ENCODE measurements at regions not wholly inside any gene's neighbourhood (a gene's known extent, or its start where the extent isn't known, plus 50 kb on each side); places are given as distances from the start of the nearest gene placed in this dataset.

DNA sequence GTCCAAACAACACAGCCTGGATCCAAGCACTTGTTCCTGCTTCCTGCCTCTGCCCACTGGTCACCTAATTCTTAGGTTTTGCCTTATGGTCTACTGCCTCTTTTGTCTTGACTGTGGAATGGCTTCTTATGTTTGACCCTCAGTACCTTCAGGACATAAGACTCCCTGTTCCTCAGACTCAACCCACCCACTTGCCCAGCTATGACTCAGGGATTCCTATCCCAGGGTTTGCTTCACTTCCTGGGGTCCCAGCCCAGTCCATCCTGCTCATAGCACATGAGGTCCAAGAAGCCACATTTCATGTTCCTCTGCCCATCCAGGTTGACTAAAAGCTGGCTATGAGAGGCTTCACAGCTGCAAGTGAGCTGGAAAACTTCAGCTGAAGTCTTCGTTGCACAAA lies 320.9 kb upstream of the CDH5 start:
- H3K4me1 ChIP-seq (ENCODE audit: control insufficient read depth, insufficient read depth, low read length), result no peaks in the 10 kb centered on the region

DNA sequence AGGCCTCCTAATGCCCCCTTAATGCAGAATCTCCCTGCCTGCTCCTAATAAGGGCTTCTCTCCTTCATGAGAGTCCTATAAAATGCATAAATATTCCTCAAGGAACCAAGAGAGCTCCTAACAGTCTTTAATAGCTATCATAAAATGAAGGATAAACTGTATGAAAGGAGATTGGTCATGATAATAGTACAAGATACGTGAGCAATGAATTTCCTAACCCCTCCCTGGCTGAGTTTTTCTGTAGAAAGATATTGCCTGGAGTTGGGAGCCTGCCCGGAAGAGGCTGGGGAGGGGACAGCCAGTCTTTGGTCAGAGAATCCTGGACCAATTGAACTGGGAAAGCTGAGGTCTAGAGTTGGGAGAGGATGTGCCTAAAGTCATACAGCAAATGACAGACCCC lies 321.9 kb upstream of the CDH5 start:
- H3K27ac ChIP-seq (ENCODE audit: low read depth, low read length), result no peak overlapping the region
- no peaks in the 10 kb centered on the region for H3K27me3 ChIP-seq (ENCODE audit: control insufficient read depth, insufficient read depth, low read length)
- H3K4me3 ChIP-seq (ENCODE audit: low read depth, low read length), result no peak overlapping the region
- no peak overlapping the region for H3K9ac ChIP-seq (ENCODE audit: low read depth, low read length)
- no peaks in the 10 kb centered on the region for H3K9me3 ChIP-seq (ENCODE audit: control insufficient read depth, insufficient read depth, low read length)
- no peaks in the 10 kb centered on the region for H3K36me3 ChIP-seq (ENCODE audit: control insufficient read depth, insufficient read depth, low read length)
- H3K4me1 ChIP-seq (ENCODE audit: control insufficient read depth, insufficient read depth, low read length), result no peaks in the 10 kb centered on the region

More for the DNA sequence above, 320.9 kb upstream of the CDH5 start:
- Histone ChIP-seq H3K4me3 (ENCODE audit: low read depth, low read length) (no peak overlapping the region), H3K27me3 (ENCODE audit: control insufficient read depth, insufficient read depth, low read length) (no peaks in the 10 kb centered on the region), H3K36me3 (ENCODE audit: control insufficient read depth, insufficient read depth, low read length) (no peaks in the 10 kb centered on the region), H3K27ac (ENCODE audit: low read depth, low read length) (no peak overlapping the region), H3K9me3 (ENCODE audit: control insufficient read depth, insufficient read depth, low read length) (no peaks in the 10 kb centered on the region), H3K9ac (ENCODE audit: low read depth, low read length) (no peak overlapping the region)

DNA sequence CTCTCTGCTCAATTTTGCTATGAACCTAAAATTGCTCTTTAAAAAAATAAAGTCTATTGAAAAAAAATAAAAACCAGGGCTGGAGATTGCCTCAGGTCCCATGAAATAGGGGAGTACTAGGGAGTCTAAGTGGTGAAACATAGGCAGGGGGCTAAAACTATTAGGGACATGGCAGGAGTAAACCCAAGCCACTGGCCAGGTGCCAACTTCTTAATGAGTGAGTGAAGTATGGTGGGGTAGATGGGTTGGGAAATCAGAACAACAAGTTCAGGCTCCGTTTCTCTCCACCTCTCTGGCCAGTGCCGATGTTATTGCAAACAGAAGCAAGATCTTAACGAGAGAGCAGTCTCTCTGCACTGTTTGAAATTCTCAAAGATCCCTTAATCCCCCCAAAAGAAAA lies 322.4 kb upstream of the CDH5 start:
- no peaks in the 10 kb centered on the region for H3K4me1 ChIP-seq (ENCODE audit: control insufficient read depth, insufficient read depth, low read length)
- H3K9me3 ChIP-seq (ENCODE audit: control insufficient read depth, insufficient read depth, low read length), result no peaks in the 10 kb centered on the region
- H3K27ac ChIP-seq (ENCODE audit: low read depth, low read length), result no peak overlapping the region
- no peaks in the 10 kb centered on the region for H3K27me3 ChIP-seq (ENCODE audit: control insufficient read depth, insufficient read depth, low read length)
- no peaks in the 10 kb centered on the region for H3K36me3 ChIP-seq (ENCODE audit: control insufficient read depth, insufficient read depth, low read length)
- H3K9ac ChIP-seq (ENCODE audit: low read depth, low read length), result no peak overlapping the region
- H3K4me3 ChIP-seq (ENCODE audit: low read depth, low read length), result no peak overlapping the region

DNA sequence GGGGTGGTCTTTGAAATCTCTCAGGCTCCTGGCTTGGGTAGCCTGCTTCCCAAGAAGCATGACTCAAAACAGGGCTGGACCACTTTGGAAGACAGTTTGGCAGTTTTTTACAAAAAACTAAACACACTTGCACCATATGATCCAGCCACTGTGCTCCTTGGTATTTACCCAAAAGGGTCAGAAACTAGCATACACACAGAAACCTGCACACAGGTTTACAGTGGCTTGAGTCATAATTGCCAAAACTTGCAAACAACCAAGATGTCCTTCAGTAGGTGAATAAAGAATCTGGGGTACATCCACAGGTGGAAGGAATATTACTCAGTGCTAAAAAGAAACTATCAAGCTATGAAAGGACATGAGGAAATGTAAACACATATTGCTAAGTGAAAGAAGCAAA lies 323.2 kb upstream of the CDH5 start:
- no peak overlapping the region for H3K4me3 ChIP-seq (ENCODE audit: low read depth, low read length)
- H3K9me3 ChIP-seq (ENCODE audit: control insufficient read depth, insufficient read depth, low read length), result no peaks in the 10 kb centered on the region
- H3K4me1 ChIP-seq (ENCODE audit: control insufficient read depth, insufficient read depth, low read length), result no peaks in the 10 kb centered on the region
- H3K36me3 ChIP-seq (ENCODE audit: control insufficient read depth, insufficient read depth, low read length), result no peaks in the 10 kb centered on the region
- H3K27me3 ChIP-seq (ENCODE audit: control insufficient read depth, insufficient read depth, low read length), result no peaks in the 10 kb centered on the region
- H3K27ac ChIP-seq (ENCODE audit: low read depth, low read length), result no peak overlapping the region
- H3K9ac ChIP-seq (ENCODE audit: low read depth, low read length), result no peak overlapping the region

DNA sequence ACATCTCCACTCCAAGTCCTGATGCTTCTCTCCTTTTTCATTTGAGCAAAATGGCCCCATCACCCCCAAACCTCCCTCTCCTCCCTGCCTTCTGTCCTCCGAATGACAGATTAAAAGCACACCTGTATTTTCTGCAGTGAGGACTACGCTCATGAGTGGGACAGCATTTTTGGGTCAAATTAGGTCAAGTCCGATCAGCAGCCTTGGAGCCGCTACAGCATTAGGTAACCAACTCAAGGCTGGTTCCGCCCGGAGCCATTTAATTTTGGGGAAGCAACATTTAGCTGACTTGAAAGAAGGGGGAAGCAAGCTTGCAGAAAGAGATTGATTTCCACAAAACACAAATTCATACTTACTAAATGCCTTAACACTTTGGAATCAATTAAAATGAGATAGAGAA lies 324.1 kb upstream of the CDH5 start:
- H3K36me3 ChIP-seq (ENCODE audit: control insufficient read depth, insufficient read depth, low read length), result no peaks in the 10 kb centered on the region
- no peak overlapping the region for H3K9ac ChIP-seq (ENCODE audit: low read depth, low read length)
- no peak overlapping the region for H3K27ac ChIP-seq (ENCODE audit: low read depth, low read length)
- no peak overlapping the region for H3K4me3 ChIP-seq (ENCODE audit: low read depth, low read length)
- H3K9me3 ChIP-seq (ENCODE audit: control insufficient read depth, insufficient read depth, low read length), result no peaks in the 10 kb centered on the region
- no peaks in the 10 kb centered on the region for H3K4me1 ChIP-seq (ENCODE audit: control insufficient read depth, insufficient read depth, low read length)
- H3K27me3 ChIP-seq (ENCODE audit: control insufficient read depth, insufficient read depth, low read length), result no peaks in the 10 kb centered on the region

DNA sequence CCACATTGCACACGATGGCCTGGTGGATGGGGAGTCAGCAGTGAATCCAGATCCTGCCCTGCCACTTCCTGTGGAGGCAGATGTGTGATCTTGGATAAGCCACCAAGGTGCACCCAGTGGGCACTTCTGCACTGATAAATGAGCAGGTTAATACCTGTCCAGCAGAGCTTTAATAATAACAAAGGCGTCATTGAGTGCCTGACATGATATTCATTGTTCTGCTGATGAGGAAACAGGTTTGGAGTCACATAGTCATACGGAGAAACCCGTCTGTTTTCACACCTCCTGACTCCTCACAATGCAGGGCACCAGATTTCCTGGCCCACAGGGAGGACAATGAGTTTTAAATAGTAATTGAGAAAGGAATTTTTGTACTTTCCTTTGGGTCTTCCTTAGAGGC lies 324.6 kb upstream of the CDH5 start:
- no peak overlapping the region for H3K9ac ChIP-seq (ENCODE audit: low read depth, low read length)
- H3K27ac ChIP-seq (ENCODE audit: low read depth, low read length), result no peak overlapping the region
- H3K4me3 ChIP-seq (ENCODE audit: low read depth, low read length), result no peak overlapping the region
- H3K27me3 ChIP-seq (ENCODE audit: control insufficient read depth, insufficient read depth, low read length), result no peaks in the 10 kb centered on the region
- H3K4me1 ChIP-seq (ENCODE audit: control insufficient read depth, insufficient read depth, low read length), result no peaks in the 10 kb centered on the region
- no peaks in the 10 kb centered on the region for H3K36me3 ChIP-seq (ENCODE audit: control insufficient read depth, insufficient read depth, low read length)
- no peaks in the 10 kb centered on the region for H3K9me3 ChIP-seq (ENCODE audit: control insufficient read depth, insufficient read depth, low read length)

DNA sequence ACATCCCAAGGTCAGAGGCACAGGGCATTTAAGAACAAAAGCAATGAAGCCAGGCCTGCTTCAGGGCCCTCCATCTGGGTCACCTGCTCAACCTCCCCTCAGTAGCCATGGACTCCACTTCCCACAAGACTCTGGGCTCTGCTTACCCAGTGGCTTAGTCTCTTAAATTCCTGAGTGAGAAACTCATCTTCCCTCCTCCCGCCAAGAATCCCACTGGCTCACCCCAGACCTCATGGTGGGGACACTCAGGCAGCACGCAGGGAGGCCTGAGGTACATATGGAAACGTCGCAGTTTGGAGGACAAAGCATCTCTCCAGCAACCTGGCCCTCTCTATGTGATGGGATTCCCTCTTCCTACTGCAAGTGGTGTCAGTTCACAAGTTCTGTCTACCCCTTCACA lies 326.7 kb upstream of the CDH5 start:
- H3K27me3 ChIP-seq (ENCODE audit: control insufficient read depth, insufficient read depth, low read length), result no peaks in the 10 kb centered on the region
- no peaks in the 10 kb centered on the region for H3K36me3 ChIP-seq (ENCODE audit: control insufficient read depth, insufficient read depth, low read length)
- no peaks in the 10 kb centered on the region for H3K9me3 ChIP-seq (ENCODE audit: control insufficient read depth, insufficient read depth, low read length)
- H3K4me3 ChIP-seq (ENCODE audit: low read depth, low read length), result no peak overlapping the region
- H3K4me1 ChIP-seq (ENCODE audit: control insufficient read depth, insufficient read depth, low read length), result no peaks in the 10 kb centered on the region
- no peak overlapping the region for H3K9ac ChIP-seq (ENCODE audit: low read depth, low read length)
- no peak overlapping the region for H3K27ac ChIP-seq (ENCODE audit: low read depth, low read length)

DNA sequence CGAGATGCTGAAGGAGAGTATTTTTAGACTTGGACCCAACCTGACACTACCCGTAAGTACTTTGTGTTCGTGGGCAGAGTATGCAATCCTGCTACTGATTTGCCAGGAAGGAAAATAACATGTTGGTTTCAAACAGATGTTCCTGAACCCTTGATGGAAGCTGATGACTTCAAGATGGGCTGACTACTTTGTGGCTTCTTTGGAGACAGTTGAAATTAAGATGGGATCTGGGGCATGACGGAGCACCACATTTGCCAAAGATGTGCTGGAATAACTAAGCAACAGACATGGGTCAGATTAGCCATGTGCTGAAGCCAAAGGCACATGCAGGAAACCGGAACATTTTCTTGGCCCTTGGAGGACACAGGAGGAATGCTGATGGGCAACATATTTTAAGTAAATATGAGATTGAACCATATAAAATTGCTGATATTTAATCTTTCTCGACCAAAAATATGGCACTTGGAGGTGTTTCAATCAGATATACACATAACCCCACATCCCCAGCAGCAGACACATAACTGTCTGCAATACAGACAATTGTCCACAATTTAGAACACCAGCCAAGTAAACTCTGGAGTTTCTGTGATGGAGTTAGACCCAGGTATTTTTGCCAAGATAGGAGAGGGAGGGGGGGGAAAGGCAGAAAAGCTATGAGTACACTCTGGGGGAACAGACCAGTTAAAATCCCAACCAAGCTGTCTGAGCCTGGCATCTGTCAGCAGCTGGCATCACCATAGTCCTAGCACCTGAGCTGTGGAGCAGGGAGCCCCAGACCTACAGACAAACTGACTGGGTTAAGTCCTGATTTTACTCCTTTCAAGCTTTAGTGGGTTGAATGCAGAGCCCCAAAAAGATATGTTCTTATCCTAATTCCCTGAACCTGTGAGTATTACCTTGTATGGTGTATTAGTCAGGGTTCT lies 329.4 kb upstream of the CDH5 start:
- no peaks in the 10 kb centered on the region for H3K36me3 ChIP-seq (ENCODE audit: control insufficient read depth, insufficient read depth, low read length)
- H3K27ac ChIP-seq (ENCODE audit: low read depth, low read length), result no peak overlapping the region
- no peak overlapping the region for H3K9ac ChIP-seq (ENCODE audit: low read depth, low read length)
- H3K4me1 ChIP-seq (ENCODE audit: control insufficient read depth, insufficient read depth, low read length), result no peaks in the 10 kb centered on the region
- no peaks in the 10 kb centered on the region for H3K9me3 ChIP-seq (ENCODE audit: control insufficient read depth, insufficient read depth, low read length)
- no peaks in the 10 kb centered on the region for H3K27me3 ChIP-seq (ENCODE audit: control insufficient read depth, insufficient read depth, low read length)
- H3K4me3 ChIP-seq (ENCODE audit: low read depth, low read length), result no peak overlapping the region

DNA sequence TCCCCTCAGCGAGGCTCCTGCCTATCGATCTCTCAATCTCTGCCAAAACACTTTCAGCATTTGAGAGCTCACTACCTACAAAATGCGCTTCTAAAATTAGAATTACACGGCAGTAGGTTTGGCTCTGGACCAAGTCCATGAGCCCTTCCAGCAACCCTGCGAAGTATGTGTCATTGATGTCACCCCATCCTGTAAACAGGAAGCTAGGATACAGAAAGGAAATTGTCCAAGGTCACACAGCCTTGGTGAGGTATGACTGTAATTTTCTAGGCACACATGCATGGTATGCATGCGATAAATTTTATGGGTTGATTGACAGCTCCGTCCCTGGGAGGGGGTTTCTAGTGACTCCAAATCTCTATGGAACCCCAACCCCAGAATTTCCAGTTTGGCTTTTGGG lies 330.3 kb upstream of the CDH5 start:
- Histone ChIP-seq H3K9ac (ENCODE audit: low read depth, low read length) (no peak overlapping the region), H3K9me3 (ENCODE audit: control insufficient read depth, insufficient read depth, low read length) (no peaks in the 10 kb centered on the region), H3K4me3 (ENCODE audit: low read depth, low read length) (no peak overlapping the region), H3K27me3 (ENCODE audit: control insufficient read depth, insufficient read depth, low read length) (no peaks in the 10 kb centered on the region), H3K4me1 (ENCODE audit: control insufficient read depth, insufficient read depth, low read length) (no peaks in the 10 kb centered on the region), H3K36me3 (ENCODE audit: control insufficient read depth, insufficient read depth, low read length) (no peaks in the 10 kb centered on the region), H3K27ac (ENCODE audit: low read depth, low read length) (no peak overlapping the region)

DNA sequence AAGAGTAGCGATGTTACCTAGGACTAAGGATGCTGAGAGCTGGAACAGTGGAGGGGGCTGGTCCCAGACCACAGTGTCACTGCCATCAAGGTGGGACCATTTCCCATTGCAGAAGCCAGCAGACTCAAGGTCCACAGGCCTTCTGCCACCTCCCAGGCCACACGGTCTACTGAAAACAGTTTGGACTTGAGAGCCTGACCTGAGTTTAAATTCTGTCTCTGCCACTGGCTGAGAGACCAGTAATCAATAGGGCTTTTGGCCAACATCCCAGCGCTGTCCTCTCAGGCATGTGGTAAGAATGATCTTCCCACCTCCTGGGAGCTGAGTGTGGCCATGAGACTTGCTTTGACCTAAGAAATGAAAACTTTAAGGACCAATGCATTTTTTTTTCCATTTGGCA lies 331.4 kb upstream of the CDH5 start:
- Histone ChIP-seq H3K27ac (ENCODE audit: low read depth, low read length) (no peak overlapping the region), H3K36me3 (ENCODE audit: control insufficient read depth, insufficient read depth, low read length) (no peaks in the 10 kb centered on the region), H3K9me3 (ENCODE audit: control insufficient read depth, insufficient read depth, low read length) (no peaks in the 10 kb centered on the region), H3K4me1 (ENCODE audit: control insufficient read depth, insufficient read depth, low read length) (no peaks in the 10 kb centered on the region), H3K9ac (ENCODE audit: low read depth, low read length) (no peak overlapping the region), H3K27me3 (ENCODE audit: control insufficient read depth, insufficient read depth, low read length) (no peaks in the 10 kb centered on the region), H3K4me3 (ENCODE audit: low read depth, low read length) (no peak overlapping the region)

DNA sequence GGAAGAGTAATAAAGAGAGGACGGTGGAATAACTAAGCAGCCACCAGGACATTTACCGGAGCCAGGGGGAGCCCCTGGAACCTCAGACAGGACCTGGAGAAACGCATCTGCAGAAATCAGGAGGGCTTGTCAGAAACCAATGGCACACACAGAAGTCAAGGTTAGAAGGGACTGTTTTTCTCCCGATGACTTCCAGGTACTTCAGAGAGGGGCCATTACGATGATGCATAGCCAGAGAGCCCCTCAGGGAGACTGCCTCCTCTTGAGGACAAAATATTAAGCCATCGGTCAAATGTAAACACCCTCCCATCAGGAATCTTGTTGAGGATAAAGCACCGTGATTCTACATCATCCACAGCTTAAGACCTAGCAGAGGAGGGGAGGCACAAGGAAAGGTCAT lies 333.6 kb upstream of the CDH5 start:
- no peaks in the 10 kb centered on the region for H3K9me3 ChIP-seq (ENCODE audit: control insufficient read depth, insufficient read depth, low read length)
- H3K9ac ChIP-seq (ENCODE audit: low read depth, low read length), result no peak overlapping the region
- H3K27ac ChIP-seq (ENCODE audit: low read depth, low read length), result no peak overlapping the region
- H3K4me3 ChIP-seq (ENCODE audit: low read depth, low read length), result no peak overlapping the region
- no peaks in the 10 kb centered on the region for H3K36me3 ChIP-seq (ENCODE audit: control insufficient read depth, insufficient read depth, low read length)
- no peaks in the 10 kb centered on the region for H3K4me1 ChIP-seq (ENCODE audit: control insufficient read depth, insufficient read depth, low read length)
- no peaks in the 10 kb centered on the region for H3K27me3 ChIP-seq (ENCODE audit: control insufficient read depth, insufficient read depth, low read length)

Measured in HUES48 (cell line).